HepG2 (cell line): ENCODE measurements at regions not wholly inside any gene's neighbourhood (a gene's known extent, or its start where the extent isn't known, plus 50 kb on each side); places are given as distances from the start of the nearest gene placed in this dataset.

Experiments used
- ATAC-seq: fragments of 200-7000 bp; cut with Tn5 transposase; 3 replicates; pipeline ENCODE4 v1.9.1; 2020; ENCODE audit warnings: mild to moderate bottlenecking, moderate library complexity
- BruUV-seq: library from RNA; stranded (reverse); fragments of 400-500 nt; replicated peaks from 2 replicates; lab custom pipeline; 2021; lab: Mats Ljungman, UMichigan
- CTCF ChIA-PET: fragments of 300-600 bp; formaldehyde crosslinking; extraction: SDS; loops from one replicate; lab custom pipeline; 2021; ENCODE audit warnings: low total read pairs, inconsistent platforms, low intra/inter-chr PET ratio; lab: Yijun Ruan, JAX
- POLR2A ChIA-PET: fragments of 350-600 bp; sonication (Branson Sonifier 250); formaldehyde crosslinking; loops from one replicate; lab custom pipeline; 2020; ENCODE audit warnings: antibody characterized with exemption, inconsistent platforms; lab: Yijun Ruan, JAX
- DNase-seq: peaks from one replicate; pipeline ENCODE4 v3.0.0-alpha.2; 2015; ENCODE audit warnings: low spot score
- FAIRE-seq: peaks from 3 replicates; lab custom pipeline; 2011; peaks lifted over from hg19 to GRCh38; lab: Jason Lieb, UNC
- H2AFZ ChIP-seq: one replicate; pipeline ENCODE4 v1.6.1; 2011; ENCODE audit warnings: low read length, inconsistent platforms
- H3K27ac ChIP-seq: fragments of 300-600 bp; 3 replicates; pipeline ENCODE4 v1.8.0; 2011; ENCODE audit warnings: mixed run types, mild to moderate bottlenecking, mixed read lengths, low read length, inconsistent platforms; ENCODE audit not compliant: insufficient read depth; ENCODE audit errors: extremely low read length
- H3K27me3 ChIP-seq, 2 experiments: fragments of 200-600 bp in 1 of 2; 2 replicates in 1 of 2; 3 replicates in 1 of 2; pipeline versions ENCODE4 v1.6.0 to v1.8.0; 2011; ENCODE audit warnings: low read length in 2 of 2, mild to moderate bottlenecking in 2 of 2, moderate library complexity in 2 of 2, inconsistent platforms in 1 of 2; ENCODE audit not compliant: insufficient read depth in 2 of 2, control insufficient read depth in 1 of 2
- H3K36me3 ChIP-seq, 2 experiments: fragments of 200-600 bp in 1 of 2; replicated peaks in 1 of 2; 2 replicates in 1 of 2; 3 replicates in 1 of 2; pipeline versions ENCODE4 v1.5.1 to v1.8.0; 2011; ENCODE audit warnings: low read length in 2 of 2, inconsistent platforms in 1 of 2; ENCODE audit not compliant: insufficient read depth in 2 of 2, control insufficient read depth in 1 of 2
- H3K4me1 ChIP-seq: 2 replicates; pipeline ENCODE4 v1.5.1; 2012; ENCODE audit warnings: low read length, inconsistent platforms; ENCODE audit not compliant: insufficient read depth
- H3K4me2 ChIP-seq: 2 replicates; pipeline ENCODE4 v1.6.0; 2011; ENCODE audit warnings: low read depth, low read length, inconsistent platforms
- H3K4me3 ChIP-seq, 3 experiments: fragments of 200-600 bp in 1 of 3; sonication (generic), shearing (Covaris generic) in 1 of 3; replicated peaks in 1 of 3; 2 replicates each; pipeline ENCODE4 v1.5.1; 2011 to 2016; ENCODE audit warnings: low read length in 3 of 3, inconsistent platforms in 2 of 3, low read depth in 2 of 3, mild to moderate bottlenecking in 2 of 3, control low read depth in 1 of 3, mixed read lengths in 1 of 3; ENCODE audit not compliant: insufficient read depth in 1 of 3
- H3K79me2 ChIP-seq: one replicate; pipeline ENCODE4 v1.6.1; 2011; ENCODE audit warnings: low read length, inconsistent platforms; ENCODE audit not compliant: insufficient read depth
- H3K9ac ChIP-seq: 2 replicates; pipeline ENCODE4 v1.6.0; 2011; ENCODE audit warnings: mild to moderate bottlenecking, low read depth, low read length, inconsistent platforms; ENCODE audit not compliant: insufficient read depth
- H3K9me3 ChIP-seq: 2 replicates; pipeline ENCODE4 v1.5.1; 2012; ENCODE audit warnings: mild to moderate bottlenecking, low read length
- H4K20me1 ChIP-seq: 2 replicates; pipeline ENCODE4 v1.6.0; 2011; ENCODE audit warnings: inconsistent platforms, mild to moderate bottlenecking, low read length, moderate library complexity; ENCODE audit not compliant: insufficient read depth
- ATRX ChIP-seq: sonication (generic); formaldehyde crosslinking; IDR thresholded peaks from 2 replicates; pipeline ENCODE4 v1.4.0; 2020; ENCODE audit warnings: missing genetic modification reagents, borderline replicate concordance
- ELF3 ChIP-seq: IDR thresholded peaks from 2 replicates; pipeline ENCODE4 v1.6.1; 2016; ENCODE audit warnings: missing genetic modification reagents, missing compliant biosample characterization
- HES4 ChIP-seq: sonication (generic); formaldehyde crosslinking; IDR thresholded peaks from 2 replicates; pipeline ENCODE4 v1.9.0; 2021; ENCODE audit warnings: mild to moderate bottlenecking, missing genetic modification reagents, borderline replicate concordance
- KLF13 ChIP-seq: sonication (generic); formaldehyde crosslinking; IDR thresholded peaks from 2 replicates; pipeline ENCODE4 v1.4.0; 2020; ENCODE audit warnings: mild to moderate bottlenecking, missing genetic modification reagents
- MAZ ChIP-seq, 2 experiments: sonication (generic) in 1 of 2; formaldehyde crosslinking in 1 of 2; IDR thresholded peaks; 2 replicates each; pipeline versions ENCODE4 v1.5.0 to v1.6.1; 2012 to 2020; ENCODE audit warnings: low read depth in 2 of 2, mild to moderate bottlenecking in 2 of 2, borderline replicate concordance in 1 of 2, improper control_type of control experiment in 1 of 2, low read length in 1 of 2, missing genetic modification reagents in 1 of 2, moderate library complexity in 1 of 2
- NFATC3 ChIP-seq: sonication (generic); formaldehyde crosslinking; IDR thresholded peaks from 2 replicates; pipeline ENCODE4 v1.5.1; 2020; ENCODE audit warnings: mild to moderate bottlenecking, missing genetic modification reagents
- RCOR2 ChIP-seq: IDR thresholded peaks from 2 replicates; pipeline ENCODE4 v1.6.1; 2016; ENCODE audit warnings: missing biosample characterization, missing genetic modification reagents
- TFDP1 ChIP-seq: IDR thresholded peaks from 2 replicates; pipeline ENCODE4 v1.6.1; 2016; ENCODE audit warnings: missing compliant biosample characterization, missing genetic modification reagents, borderline replicate concordance
- ZNF296 ChIP-seq: sonication (generic); formaldehyde crosslinking; conservative IDR thresholded peaks from 2 replicates; pipeline ENCODE4 v1.5.0; 2020; ENCODE audit warnings: mild to moderate bottlenecking, missing genetic modification reagents
- ZNF790 ChIP-seq: sonication (generic); formaldehyde crosslinking; IDR thresholded peaks from 2 replicates; pipeline ENCODE4 v1.8.0; 2022; ENCODE audit warnings: missing genetic modification reagents, mild to moderate bottlenecking, borderline replicate concordance
- WGBS: methylation state at CpG from one replicate; pipeline ENCODE4 v1.1.6; 2017; ENCODE audit warnings: low lambda C conversion rate; 5-methylcytosine and 5-hydroxymethylcytosine counted together
- in situ Hi-C: cut with HindIII; loops from 2 replicates; pipeline ENCODE4 v1.10.0; 2017; ENCODE audit warnings: low pct_unique_long_range_greater_than_20kb; ENCODE audit not compliant: extremely low pct_ligation_motif_present
- intact Hi-C: fragments of 100-400 bp; cut with micrococcal nuclease; formaldehyde crosslinking; loops from one replicate; pipeline ENCODE4 v1.10.0; 2022; ENCODE audit not compliant: unreplicated experiment
- TF ChIP-seq, protein P1 (sequence below): IDR thresholded peaks from 2 replicates; pipeline ENCODE4 v1.6.1; 2016; ENCODE audit warnings: low read depth, borderline replicate concordance
- TF ChIP-seq, protein P2 (sequence below): sonication (generic); formaldehyde crosslinking; IDR thresholded peaks from 2 replicates; pipeline ENCODE4 v1.5.0; 2020; ENCODE audit warnings: mild to moderate bottlenecking, missing genetic modification reagents
- TF ChIP-seq, protein P3 (sequence below): sonication (generic); formaldehyde crosslinking; IDR thresholded peaks from 2 replicates; pipeline ENCODE4; 2020; ENCODE audit warnings: missing genetic modification reagents, mild to moderate bottlenecking, borderline replicate concordance
- TF ChIP-seq, protein P4 (sequence below): sonication (generic); formaldehyde crosslinking; IDR thresholded peaks from 2 replicates; pipeline ENCODE4 v1.4.0; 2020; ENCODE audit warnings: missing genetic modification reagents, mild to moderate bottlenecking, borderline replicate concordance

- in situ Hi-C loops: no loop called here
- DNase-seq: no peak
- CTCF ChIA-PET: no interaction called here
- Histone ChIP-seq H4K20me1 (no peaks in the 10 kb centered on the region), H3K4me2 (no peak overlapping the region), H2AFZ (no peak overlapping the region), H3K4me1 (no peaks in the 10 kb centered on the region), H3K36me3 (no peaks in the 10 kb centered on the region), H3K9ac (no peak overlapping the region), H3K27ac (no peak overlapping the region), H3K4me3 (no peak overlapping the region), H3K27me3 (no peaks in the 10 kb centered on the region), H3K9me3 (no peaks in the 10 kb centered on the region), H3K79me2 (no peaks in the 10 kb centered on the region)
- FAIRE-seq: no peak
- 39% methylated on average over 8 of the region's 8 CpGs for WGBS
- ATAC-seq: no peak
- no TSS peak for BruUV-seq
- POLR2A ChIA-PET: no interaction called here
- intact Hi-C loops: no loop called here
- TF ChIP-seq, protein P1, sequence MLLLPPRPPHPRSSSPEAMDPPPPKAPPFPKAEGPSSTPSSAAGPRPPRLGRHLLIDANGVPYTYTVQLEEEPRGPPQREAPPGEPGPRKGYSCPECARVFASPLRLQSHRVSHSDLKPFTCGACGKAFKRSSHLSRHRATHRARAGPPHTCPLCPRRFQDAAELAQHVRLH: no peak
- no peak for TF ChIP-seq HES4 (CRISPR knock-in tag)
- TF ChIP-seq, protein P2, sequence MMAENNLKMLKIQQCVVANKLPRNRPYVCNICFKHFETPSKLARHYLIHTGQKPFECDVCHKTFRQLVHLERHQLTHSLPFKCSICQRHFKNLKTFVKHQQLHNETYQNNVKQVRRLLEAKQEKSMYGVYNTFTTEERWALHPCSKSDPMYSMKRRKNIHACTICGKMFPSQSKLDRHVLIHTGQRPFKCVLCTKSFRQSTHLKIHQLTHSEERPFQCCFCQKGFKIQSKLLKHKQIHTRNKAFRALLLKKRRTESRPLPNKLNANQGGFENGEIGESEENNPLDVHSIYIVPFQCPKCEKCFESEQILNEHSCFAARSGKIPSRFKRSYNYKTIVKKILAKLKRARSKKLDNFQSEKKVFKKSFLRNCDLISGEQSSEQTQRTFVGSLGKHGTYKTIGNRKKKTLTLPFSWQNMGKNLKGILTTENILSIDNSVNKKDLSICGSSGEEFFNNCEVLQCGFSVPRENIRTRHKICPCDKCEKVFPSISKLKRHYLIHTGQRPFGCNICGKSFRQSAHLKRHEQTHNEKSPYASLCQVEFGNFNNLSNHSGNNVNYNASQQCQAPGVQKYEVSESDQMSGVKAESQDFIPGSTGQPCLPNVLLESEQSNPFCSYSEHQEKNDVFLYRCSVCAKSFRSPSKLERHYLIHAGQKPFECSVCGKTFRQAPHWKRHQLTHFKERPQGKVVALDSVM (CRISPR knock-in tag): no peak
- no peak for TF ChIP-seq TFDP1 (CRISPR knock-in tag)
- TF ChIP-seq MAZ (IDR thresholded peaks at IDR 0.05; ENCODE audit: borderline replicate concordance, low read depth, low read length): no peak
- TF ChIP-seq MAZ (CRISPR knock-in tag; IDR thresholded peaks at IDR 0.05; ENCODE audit: low read depth): no peak
- no peak for TF ChIP-seq ZNF296 (CRISPR knock-in tag)
- no peak for TF ChIP-seq ELF3 (CRISPR knock-in tag)
- TF ChIP-seq, protein P3, sequence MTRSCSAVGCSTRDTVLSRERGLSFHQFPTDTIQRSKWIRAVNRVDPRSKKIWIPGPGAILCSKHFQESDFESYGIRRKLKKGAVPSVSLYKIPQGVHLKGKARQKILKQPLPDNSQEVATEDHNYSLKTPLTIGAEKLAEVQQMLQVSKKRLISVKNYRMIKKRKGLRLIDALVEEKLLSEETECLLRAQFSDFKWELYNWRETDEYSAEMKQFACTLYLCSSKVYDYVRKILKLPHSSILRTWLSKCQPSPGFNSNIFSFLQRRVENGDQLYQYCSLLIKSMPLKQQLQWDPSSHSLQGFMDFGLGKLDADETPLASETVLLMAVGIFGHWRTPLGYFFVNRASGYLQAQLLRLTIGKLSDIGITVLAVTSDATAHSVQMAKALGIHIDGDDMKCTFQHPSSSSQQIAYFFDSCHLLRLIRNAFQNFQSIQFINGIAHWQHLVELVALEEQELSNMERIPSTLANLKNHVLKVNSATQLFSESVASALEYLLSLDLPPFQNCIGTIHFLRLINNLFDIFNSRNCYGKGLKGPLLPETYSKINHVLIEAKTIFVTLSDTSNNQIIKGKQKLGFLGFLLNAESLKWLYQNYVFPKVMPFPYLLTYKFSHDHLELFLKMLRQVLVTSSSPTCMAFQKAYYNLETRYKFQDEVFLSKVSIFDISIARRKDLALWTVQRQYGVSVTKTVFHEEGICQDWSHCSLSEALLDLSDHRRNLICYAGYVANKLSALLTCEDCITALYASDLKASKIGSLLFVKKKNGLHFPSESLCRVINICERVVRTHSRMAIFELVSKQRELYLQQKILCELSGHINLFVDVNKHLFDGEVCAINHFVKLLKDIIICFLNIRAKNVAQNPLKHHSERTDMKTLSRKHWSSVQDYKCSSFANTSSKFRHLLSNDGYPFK: no peak
- TF ChIP-seq NFATC3 (CRISPR knock-in tag): no peak
- no peak for TF ChIP-seq RCOR2 (CRISPR knock-in tag)
- TF ChIP-seq ATRX: no peak
- TF ChIP-seq KLF13: no peak
- no peak for TF ChIP-seq ZNF790
- TF ChIP-seq, protein P4, sequence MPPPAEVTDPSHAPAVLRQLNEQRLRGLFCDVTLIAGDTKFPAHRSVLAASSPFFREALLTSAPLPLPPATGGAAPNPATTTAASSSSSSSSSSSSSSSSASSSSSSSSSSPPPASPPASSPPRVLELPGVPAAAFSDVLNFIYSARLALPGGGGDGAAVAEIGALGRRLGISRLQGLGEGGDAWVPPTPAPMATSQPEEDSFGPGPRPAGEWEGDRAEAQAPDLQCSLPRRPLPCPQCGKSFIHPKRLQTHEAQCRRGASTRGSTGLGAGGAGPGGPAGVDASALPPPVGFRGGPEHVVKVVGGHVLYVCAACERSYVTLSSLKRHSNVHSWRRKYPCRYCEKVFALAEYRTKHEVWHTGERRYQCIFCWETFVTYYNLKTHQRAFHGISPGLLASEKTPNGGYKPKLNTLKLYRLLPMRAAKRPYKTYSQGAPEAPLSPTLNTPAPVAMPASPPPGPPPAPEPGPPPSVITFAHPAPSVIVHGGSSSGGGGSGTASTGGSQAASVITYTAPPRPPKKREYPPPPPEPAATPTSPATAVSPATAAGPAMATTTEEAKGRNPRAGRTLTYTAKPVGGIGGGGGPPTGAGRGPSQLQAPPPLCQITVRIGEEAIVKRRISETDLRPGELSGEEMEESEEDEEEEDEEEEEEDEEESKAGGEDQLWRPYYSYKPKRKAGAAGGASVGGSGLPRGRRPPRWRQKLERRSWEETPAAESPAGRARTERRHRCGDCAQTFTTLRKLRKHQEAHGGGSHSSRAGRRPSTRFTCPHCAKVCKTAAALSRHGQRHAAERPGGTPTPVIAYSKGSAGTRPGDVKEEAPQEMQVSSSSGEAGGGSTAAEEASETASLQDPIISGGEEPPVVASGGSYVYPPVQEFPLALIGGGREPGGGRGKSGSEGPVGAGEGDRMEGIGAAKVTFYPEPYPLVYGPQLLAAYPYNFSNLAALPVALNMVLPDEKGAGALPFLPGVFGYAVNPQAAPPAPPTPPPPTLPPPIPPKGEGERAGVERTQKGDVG (CRISPR knock-in tag): no peak
These were observed 136.2 kb upstream of the PUM3 start for GRCh38 chr9:2979957-2980610.
